ENCODE measurements at regions not wholly inside any gene's neighbourhood (a gene's known extent, or its start where the extent isn't known, plus 50 kb on each side); places are given as distances from the start of the nearest gene placed in this dataset.

GRCh38 chr17:71735893-71736292, 384.9 kb upstream of the SOX9 start:
- Histone ChIP-seq H3K4me1 (ENCODE audit: insufficient read depth, low read length) (no peaks in the 10 kb centered on the region), H3K36me3 (ENCODE audit: insufficient read depth, low read length) (no peaks in the 10 kb centered on the region), H3K9me3 (ENCODE audit: control insufficient read depth, insufficient read depth, low read length) (no peaks in the 10 kb centered on the region), H3K9ac (ENCODE audit: low read depth, low read length) (no peak overlapping the region)

GRCh38 chr17:71740866-71741265, 380.0 kb upstream of the SOX9 start:
- Histone ChIP-seq H3K9ac (ENCODE audit: low read depth, low read length) (no peak overlapping the region), H3K4me1 (ENCODE audit: insufficient read depth, low read length) (no peaks in the 10 kb centered on the region), H3K36me3 (ENCODE audit: insufficient read depth, low read length) (no peaks in the 10 kb centered on the region), H3K9me3 (ENCODE audit: control insufficient read depth, insufficient read depth, low read length) (no peaks in the 10 kb centered on the region)

GRCh38 chr17:71741836-71742235, 379.0 kb upstream of the SOX9 start:
- Histone ChIP-seq H3K9me3 (ENCODE audit: control insufficient read depth, insufficient read depth, low read length) (no peaks in the 10 kb centered on the region), H3K4me1 (ENCODE audit: insufficient read depth, low read length) (no peaks in the 10 kb centered on the region), H3K9ac (ENCODE audit: low read depth, low read length) (no peak overlapping the region), H3K36me3 (ENCODE audit: insufficient read depth, low read length) (no peaks in the 10 kb centered on the region)

GRCh38 chr17:71748872-71749271, 371.9 kb upstream of the SOX9 start:
- Histone ChIP-seq H3K4me1 (ENCODE audit: insufficient read depth, low read length) (no peaks in the 10 kb centered on the region), H3K9ac (ENCODE audit: low read depth, low read length) (no peak overlapping the region), H3K9me3 (ENCODE audit: control insufficient read depth, insufficient read depth, low read length) (no peaks in the 10 kb centered on the region), H3K36me3 (ENCODE audit: insufficient read depth, low read length) (no peaks in the 10 kb centered on the region)

- Histone ChIP-seq H3K36me3 (ENCODE audit: insufficient read depth, low read length) (no peaks in the 10 kb centered on the region), H3K9me3 (ENCODE audit: control insufficient read depth, insufficient read depth, low read length) (no peaks in the 10 kb centered on the region), H3K4me1 (ENCODE audit: insufficient read depth, low read length) (no peaks in the 10 kb centered on the region), H3K9ac (ENCODE audit: low read depth, low read length) (no peak overlapping the region)
These were observed 367.8 kb upstream of the SOX9 start for GRCh38 chr17:71753070-71753469.

- H3K9ac ChIP-seq (ENCODE audit: low read depth, low read length) = no peak overlapping the region
- no peaks in the 10 kb centered on the region for H3K4me1 ChIP-seq (ENCODE audit: insufficient read depth, low read length)
- H3K36me3 ChIP-seq (ENCODE audit: insufficient read depth, low read length) = no peaks in the 10 kb centered on the region
- H3K9me3 ChIP-seq (ENCODE audit: control insufficient read depth, insufficient read depth, low read length) = no peaks in the 10 kb centered on the region
These were observed 363.7 kb upstream of the SOX9 start for GRCh38 chr17:71757156-71757555.

GRCh38 chr17:71757956-71758355, 362.9 kb upstream of the SOX9 start:
- Histone ChIP-seq H3K9ac (ENCODE audit: low read depth, low read length) (no peak overlapping the region), H3K9me3 (ENCODE audit: control insufficient read depth, insufficient read depth, low read length) (no peaks in the 10 kb centered on the region), H3K36me3 (ENCODE audit: insufficient read depth, low read length) (no peaks in the 10 kb centered on the region), H3K4me1 (ENCODE audit: insufficient read depth, low read length) (no peaks in the 10 kb centered on the region)

- Histone ChIP-seq H3K9ac (ENCODE audit: low read depth, low read length) (no peak overlapping the region), H3K36me3 (ENCODE audit: insufficient read depth, low read length) (no peaks in the 10 kb centered on the region), H3K9me3 (ENCODE audit: control insufficient read depth, insufficient read depth, low read length) (no peaks in the 10 kb centered on the region), H3K4me1 (ENCODE audit: insufficient read depth, low read length) (no peaks in the 10 kb centered on the region)
These were observed 361.3 kb upstream of the SOX9 start for GRCh38 chr17:71759422-71760060.

GRCh38 chr17:71760062-71760720, 360.6 kb upstream of the SOX9 start:
- H3K9me3 ChIP-seq (ENCODE audit: control insufficient read depth, insufficient read depth, low read length) = no peaks in the 10 kb centered on the region
- H3K9ac ChIP-seq (ENCODE audit: low read depth, low read length) = no peak overlapping the region
- no peaks in the 10 kb centered on the region for H3K36me3 ChIP-seq (ENCODE audit: insufficient read depth, low read length)
- H3K4me1 ChIP-seq (ENCODE audit: insufficient read depth, low read length) = no peaks in the 10 kb centered on the region

GRCh38 chr17:71762526-71762925, 358.3 kb upstream of the SOX9 start:
- Histone ChIP-seq H3K9me3 (ENCODE audit: control insufficient read depth, insufficient read depth, low read length) (no peaks in the 10 kb centered on the region), H3K4me1 (ENCODE audit: insufficient read depth, low read length) (no peaks in the 10 kb centered on the region), H3K9ac (ENCODE audit: low read depth, low read length) (no peak overlapping the region), H3K36me3 (ENCODE audit: insufficient read depth, low read length) (no peaks in the 10 kb centered on the region)

- H3K9me3 ChIP-seq (ENCODE audit: control insufficient read depth, insufficient read depth, low read length) = no peaks in the 10 kb centered on the region
- no peak overlapping the region for H3K9ac ChIP-seq (ENCODE audit: low read depth, low read length)
- no peaks in the 10 kb centered on the region for H3K36me3 ChIP-seq (ENCODE audit: insufficient read depth, low read length)
- H3K4me1 ChIP-seq (ENCODE audit: insufficient read depth, low read length) = no peaks in the 10 kb centered on the region
These were observed 356.3 kb upstream of the SOX9 start for GRCh38 chr17:71764505-71764904.

- no peaks in the 10 kb centered on the region for H3K36me3 ChIP-seq (ENCODE audit: insufficient read depth, low read length)
- H3K4me1 ChIP-seq (ENCODE audit: insufficient read depth, low read length) = no peaks in the 10 kb centered on the region
- no peaks in the 10 kb centered on the region for H3K9me3 ChIP-seq (ENCODE audit: control insufficient read depth, insufficient read depth, low read length)
- no peak overlapping the region for H3K9ac ChIP-seq (ENCODE audit: low read depth, low read length)
These were observed 355.4 kb upstream of the SOX9 start for GRCh38 chr17:71765437-71765836.

GRCh38 chr17:71769850-71770249, 351.0 kb upstream of the SOX9 start:
- H3K9me3 ChIP-seq (ENCODE audit: control insufficient read depth, insufficient read depth, low read length) = no peaks in the 10 kb centered on the region
- no peaks in the 10 kb centered on the region for H3K4me1 ChIP-seq (ENCODE audit: insufficient read depth, low read length)
- no peaks in the 10 kb centered on the region for H3K36me3 ChIP-seq (ENCODE audit: insufficient read depth, low read length)
- no peak overlapping the region for H3K9ac ChIP-seq (ENCODE audit: low read depth, low read length)

GRCh38 chr17:71777048-71777640, 343.7 kb upstream of the SOX9 start:
- no peaks in the 10 kb centered on the region for H3K36me3 ChIP-seq (ENCODE audit: insufficient read depth, low read length)
- H3K9ac ChIP-seq (ENCODE audit: low read depth, low read length) = no peak overlapping the region
- H3K4me1 ChIP-seq (ENCODE audit: insufficient read depth, low read length) = no peaks in the 10 kb centered on the region
- no peaks in the 10 kb centered on the region for H3K9me3 ChIP-seq (ENCODE audit: control insufficient read depth, insufficient read depth, low read length)

- no peaks in the 10 kb centered on the region for H3K36me3 ChIP-seq (ENCODE audit: insufficient read depth, low read length)
- H3K9me3 ChIP-seq (ENCODE audit: control insufficient read depth, insufficient read depth, low read length) = no peaks in the 10 kb centered on the region
- no peaks in the 10 kb centered on the region for H3K4me1 ChIP-seq (ENCODE audit: insufficient read depth, low read length)
- H3K9ac ChIP-seq (ENCODE audit: low read depth, low read length) = no peak overlapping the region
These were observed 341.3 kb upstream of the SOX9 start for GRCh38 chr17:71779482-71779881.

All from ES-I3 (cell line).